ENCODE measurements at regions not wholly inside any gene's neighbourhood (a gene's known extent, or its start where the extent isn't known, plus 50 kb on each side); places are given as distances from the start of the nearest gene placed in this dataset.

GRCh38 chr6:130535242-130535641, 169.4 kb downstream of the TMEM200A start (continued):
- TF ChIP-seq MLLT1 (IDR thresholded peaks at IDR 0.05), result no peak
- no peak for TF ChIP-seq CCAR2 (IDR thresholded peaks at IDR 0.05; ENCODE audit: low read depth, low read length)
- no peak for TF ChIP-seq CHAMP1 (IDR thresholded peaks at IDR 0.05)
- TF ChIP-seq PTBP1 (IDR thresholded peaks at IDR 0.05; ENCODE audit: low read depth, low read length), result no peak
- no peak for TF ChIP-seq SP1 (CRISPR knock-in tag; IDR thresholded peaks at IDR 0.05)

DNA sequence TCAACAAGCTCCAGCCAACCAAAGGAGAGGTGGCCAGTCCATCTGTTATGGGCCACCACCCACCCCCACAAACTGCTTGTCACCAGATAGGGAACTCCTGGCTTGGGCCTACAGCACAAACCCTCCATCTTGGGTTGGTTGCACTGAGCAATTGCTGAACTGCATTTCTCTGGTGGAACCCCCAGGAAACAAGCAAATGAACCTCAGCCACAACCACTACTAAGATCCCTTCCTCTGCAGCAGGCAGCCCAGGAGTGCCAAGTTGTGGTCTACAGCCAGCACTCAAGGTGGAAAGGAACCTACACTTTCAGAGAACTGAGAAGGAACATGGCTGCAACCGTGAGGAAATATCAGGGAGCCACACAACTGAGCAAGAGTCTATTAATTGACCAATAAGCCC, 171.6 kb downstream of the TMEM200A start:
- WGBS (ENCODE audit: insufficient coverage, low coverage, missing lambda C conversion rate), result 0% methylated on average over 1 of the region's 1 CpG
- Histone ChIP-seq H3K27ac (ENCODE audit: extremely low read depth, low read depth, low read length) (no peak overlapping the region), H3K4me2 (ENCODE audit: insufficient read depth, low read length) (no peak overlapping the region), H3K4me1 (replicated peaks in 1 of 2; ENCODE audit: control insufficient read depth in 2 of 2, insufficient read depth in 2 of 2, low read length in 2 of 2) (no peaks in the 10 kb centered on the region), H3K9me3 (replicated peaks; ENCODE audit: control insufficient read depth, insufficient read depth, low read depth, low read length) (no peaks in the 10 kb centered on the region; the same call in 1 of the 2 replicates), H3K9me1 (ENCODE audit: control insufficient read depth, insufficient read depth, low read length) (no peaks in the 10 kb centered on the region), H3K4me3 (no peak overlapping the region), H2AFZ (ENCODE audit: low read depth, low read length) (no peak overlapping the region), H4K20me1 (replicated peaks; ENCODE audit: control insufficient read depth, insufficient read depth, low read length) (no peaks in the 10 kb centered on the region), H3K9ac (ENCODE audit: insufficient read depth in 1 of 2, low read depth in 2 of 2, low read length in 2 of 2) (no peak overlapping the region), H3K27me3 (ENCODE audit: control insufficient read depth in 2 of 2, insufficient read depth in 2 of 2, low read length in 2 of 2) (no peaks in the 10 kb centered on the region), H3K79me2 (ENCODE audit: control insufficient read depth, insufficient read depth, low read length) (no peaks in the 10 kb centered on the region), H3K36me3 (ENCODE audit: control insufficient read depth, insufficient read depth, low read length) (no peaks in the 10 kb centered on the region)
- in situ Hi-C loops (cut with MboI), result no loop called here
- POLR2A ChIA-PET, result no interaction called here
- no peak for DNase-seq (ENCODE audit: extremely low read depth in 1 of 4, low spot score in 3 of 4)
- CTCF ChIA-PET (ENCODE audit: low intra/inter-chr PET ratio), result no interaction called here
- no TSS peak for BruUV-seq (replicated peaks)
- intact Hi-C loops (cut with micrococcal nuclease), result no loop called here
- ATAC-seq, result no peak
- FAIRE-seq, result no peak
- TF ChIP-seq MAX (CRISPR knock-in tag; IDR thresholded peaks at IDR 0.05) (no peak), TAF9B (IDR thresholded peaks at IDR 0.05; ENCODE audit: partially characterized antibody) (no peak), BRCA1 (IDR thresholded peaks at IDR 0.05) (no peak), BRCA1 (CRISPR knock-in tag; IDR thresholded peaks at IDR 0.05) (no peak), GTF2F1 (IDR thresholded peaks at IDR 0.05; ENCODE audit: low read depth, low read length) (no peak), ADNP (tag; IDR thresholded peaks at IDR 0.05) (no peak), SMAD3 (CRISPR knock-in tag; conservative IDR thresholded peaks at IDR 0.05) (no peak), NFXL1 (CRISPR knock-in tag; IDR thresholded peaks at IDR 0.05) (no peak), MXI1 (IDR thresholded peaks at IDR 0.05; ENCODE audit: low read depth, low read length) (no peak), EP400 (IDR thresholded peaks at IDR 0.05) (no peak)
- TF ChIP-seq, protein P1, sequence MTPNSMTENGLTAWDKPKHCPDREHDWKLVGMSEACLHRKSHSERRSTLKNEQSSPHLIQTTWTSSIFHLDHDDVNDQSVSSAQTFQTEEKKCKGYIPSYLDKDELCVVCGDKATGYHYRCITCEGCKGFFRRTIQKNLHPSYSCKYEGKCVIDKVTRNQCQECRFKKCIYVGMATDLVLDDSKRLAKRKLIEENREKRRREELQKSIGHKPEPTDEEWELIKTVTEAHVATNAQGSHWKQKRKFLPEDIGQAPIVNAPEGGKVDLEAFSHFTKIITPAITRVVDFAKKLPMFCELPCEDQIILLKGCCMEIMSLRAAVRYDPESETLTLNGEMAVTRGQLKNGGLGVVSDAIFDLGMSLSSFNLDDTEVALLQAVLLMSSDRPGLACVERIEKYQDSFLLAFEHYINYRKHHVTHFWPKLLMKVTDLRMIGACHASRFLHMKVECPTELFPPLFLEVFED (CRISPR knock-in tag; conservative IDR thresholded peaks at IDR 0.05), result no peak
